ENCODE measurements at regions not wholly inside any gene's neighbourhood (a gene's known extent, or its start where the extent isn't known, plus 50 kb on each side); places are given as distances from the start of the nearest gene placed in this dataset.

DNA sequence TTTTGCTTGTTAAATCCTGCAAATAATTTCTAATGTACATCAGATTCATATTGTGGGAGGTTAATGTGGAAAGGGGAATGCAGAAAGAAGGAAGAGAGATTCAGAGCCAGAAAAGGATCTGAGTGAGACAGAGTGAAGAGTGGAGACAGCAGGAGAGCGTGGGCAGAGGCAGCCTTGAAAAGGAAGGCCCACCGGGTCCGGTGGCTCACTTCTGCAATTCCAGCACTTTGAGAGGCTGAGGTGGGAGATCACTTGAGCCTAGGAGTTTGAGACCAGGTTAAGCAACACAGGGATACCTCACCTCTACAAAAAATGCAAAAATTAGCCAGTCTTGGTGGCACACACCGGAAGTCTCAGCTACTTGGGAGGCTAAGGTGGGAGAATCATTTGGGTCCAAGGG lies 222.0 kb upstream of the RAB4A start:
- TF ChIP-seq EP300 (IDR thresholded peaks at IDR 0.05): no peak
- no peak for TF ChIP-seq CTCF (IDR thresholded peaks at IDR 0.05)
- no peak for TF ChIP-seq POLR2A (IDR thresholded peaks at IDR 0.05)

Data from upper lobe of left lung (tissue), 4 donors.